ENCODE measurements at regions not wholly inside any gene's neighbourhood (a gene's known extent, or its start where the extent isn't known, plus 50 kb on each side); places are given as distances from the start of the nearest gene placed in this dataset.

DNA sequence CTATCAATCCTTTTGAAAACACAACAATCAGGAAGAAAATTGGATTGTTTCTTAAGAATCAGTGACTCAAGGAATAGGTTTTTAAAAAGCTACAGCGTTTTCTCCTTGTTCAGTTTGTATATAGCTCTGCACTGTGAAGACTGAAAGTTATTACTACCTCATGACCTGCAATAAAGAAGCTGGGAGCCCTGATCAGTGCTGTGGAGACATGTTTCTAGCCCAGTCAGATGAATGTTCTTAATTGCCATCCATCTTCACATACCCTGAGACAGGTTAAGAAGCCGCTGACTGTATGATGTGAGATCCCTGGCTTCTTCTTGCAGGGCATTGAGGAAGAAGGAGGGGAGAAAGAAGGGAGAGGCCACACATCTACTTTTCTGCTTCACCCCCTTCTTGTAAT, 58.0 kb upstream of the VWC2 start:
- DNase-seq (ENCODE audit: low spot score in 2 of 2): no peak
- FAIRE-seq: no peak

DNA sequence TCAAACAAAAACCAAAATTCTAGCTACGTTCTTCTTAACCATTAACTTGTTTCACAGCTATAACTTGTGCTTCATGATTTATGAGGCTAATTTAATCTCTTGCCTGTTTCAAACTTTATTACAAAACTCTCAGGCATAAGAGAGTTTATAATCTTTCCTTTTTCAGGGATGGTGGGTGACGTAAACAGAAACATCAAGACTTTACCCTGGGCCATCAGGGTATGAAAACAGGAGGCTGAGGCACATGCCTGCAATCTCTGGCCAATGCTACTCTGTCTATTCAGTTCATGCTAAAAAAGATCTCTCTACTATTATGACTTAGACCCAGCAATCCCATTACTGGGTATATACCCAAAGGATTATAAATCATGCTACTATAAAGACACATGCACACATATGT, 55.9 kb upstream of the VWC2 start:
- FAIRE-seq (no peak), DNase-seq (ENCODE audit: low spot score in 2 of 2) (no peak)

DNA sequence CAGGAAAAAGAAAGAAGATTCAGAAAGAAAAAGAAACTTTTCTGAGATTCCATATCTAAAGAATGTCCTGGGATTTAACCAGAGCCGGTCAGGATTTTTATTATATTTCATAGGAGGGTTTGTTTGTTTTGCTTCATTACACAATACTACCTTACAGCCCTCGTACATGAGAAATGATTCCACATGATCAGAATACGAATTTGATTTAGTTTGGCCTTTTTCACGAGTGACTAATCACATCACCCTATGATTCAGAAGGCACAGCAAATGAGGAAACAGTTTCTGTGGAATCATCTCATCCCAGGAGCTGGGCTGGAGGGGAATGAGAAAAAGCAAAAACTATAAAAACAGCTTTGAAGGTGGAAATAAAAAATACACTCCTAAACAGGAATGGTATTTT, 54.7 kb upstream of the VWC2 start:
- FAIRE-seq: no peak
- DNase-seq (ENCODE audit: low spot score in 2 of 2): no peak

DNA sequence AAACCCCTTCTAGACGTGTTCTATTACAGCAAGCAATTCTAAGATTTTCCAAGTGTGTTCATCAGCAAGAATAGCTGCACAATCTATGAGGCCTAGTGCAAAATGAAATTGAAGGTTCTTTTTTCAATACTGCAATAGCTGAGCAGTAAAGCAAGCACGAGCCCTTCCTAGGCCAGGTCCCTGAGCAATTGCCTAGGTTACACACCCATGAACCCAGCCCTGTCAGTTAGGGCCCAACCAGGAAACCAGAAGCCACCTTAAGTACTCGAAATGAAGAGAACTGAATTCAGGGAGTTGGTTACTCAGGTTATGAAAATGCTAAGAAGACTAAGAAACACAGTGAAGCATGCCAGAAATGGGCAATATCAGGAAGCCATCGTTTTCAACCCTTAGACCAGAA, 52.0 kb upstream of the VWC2 start:
- no peak for FAIRE-seq
- DNase-seq (ENCODE audit: low spot score in 2 of 2): no peak
